WERI-Rb-1 (cell line): ENCODE measurements at regions not wholly inside any gene's neighbourhood (a gene's known extent, or its start where the extent isn't known, plus 50 kb on each side); places are given as distances from the start of the nearest gene placed in this dataset.

ENCODE experiments used
- DNase-seq: peaks from one replicate; pipeline ENCODE4 v3.0.0-alpha.2; 2020
- H3K27ac ChIP-seq: fragments of 250-450 bp; sonication (Bioruptor Pico); 2 replicates; pipeline ENCODE4 v1.5.1; 2020; ENCODE audit warnings: mild to moderate bottlenecking, moderate library complexity
- H3K27me3 ChIP-seq: fragments of 250-450 bp; sonication (Bioruptor Pico); 2 replicates; pipeline ENCODE4 v1.5.1; 2021; ENCODE audit warnings: mild to moderate bottlenecking, low read depth, moderate library complexity; ENCODE audit not compliant: insufficient read depth, severe bottlenecking
- H3K36me3 ChIP-seq: fragments of 250-450 bp; sonication (Bioruptor Pico); 2 replicates; pipeline ENCODE4 v1.5.1; 2020; ENCODE audit warnings: mild to moderate bottlenecking, moderate library complexity
- H3K4me3 ChIP-seq: 2 replicates; pipeline ENCODE4 v1.5.1; 2011; ENCODE audit warnings: low read depth, mild to moderate bottlenecking, control low read depth, low read length
- H3K9me3 ChIP-seq: fragments of 250-450 bp; sonication (Bioruptor Pico); 2 replicates; pipeline ENCODE4 v1.5.1; 2021; ENCODE audit warnings: mild to moderate bottlenecking, moderate library complexity; ENCODE audit not compliant: severe bottlenecking
- CTCF ChIP-seq: IDR thresholded peaks from 2 replicates; pipeline ENCODE4 v1.5.1; 2011; ENCODE audit warnings: low read depth, mild to moderate bottlenecking, control low read depth, inconsistent platforms, low read length

GRCh38 chr10:114770009-114770408 is 51.6 kb upstream of the FHIP2A start:
- no peak for TF ChIP-seq CTCF
- Histone ChIP-seq H3K27me3 (no peaks in the 10 kb centered on the region), H3K36me3 (no peaks in the 10 kb centered on the region), H3K4me3 (no peak overlapping the region), H3K27ac (no peak overlapping the region), H3K9me3 (no peaks in the 10 kb centered on the region)
- no peak for DNase-seq

- no peaks in the 10 kb centered on the region for H3K36me3 ChIP-seq
- DNase-seq = no peak
- TF ChIP-seq CTCF = no peak
Observed at GRCh38 chr10:114771157-114771556, 50.4 kb upstream of the FHIP2A start.

GRCh38 chr10:114771749-114772148 is 49.8 kb upstream of the FHIP2A start:
- no peak for DNase-seq
- no peak for TF ChIP-seq CTCF
- Histone ChIP-seq H3K9me3 (no peaks in the 10 kb centered on the region), H3K27ac (no peak overlapping the region), H3K27me3 (no peaks in the 10 kb centered on the region), H3K4me3 (no peak overlapping the region), H3K36me3 (no peaks in the 10 kb centered on the region)

More at GRCh38 chr10:114771157-114771556, 50.4 kb upstream of the FHIP2A start:
- Histone ChIP-seq H3K9me3 (no peaks in the 10 kb centered on the region), H3K27me3 (no peaks in the 10 kb centered on the region), H3K27ac (no peak overlapping the region), H3K4me3 (no peak overlapping the region)
